GM12865 (cell line): ENCODE measurements at regions not wholly inside any gene's neighbourhood (a gene's known extent, or its start where the extent isn't known, plus 50 kb on each side); places are given as distances from the start of the nearest gene placed in this dataset.
"Not testable (repeated sequence)": the region's sequence is repeated elsewhere in the genome, so short reads cannot be mapped to it uniquely, and the experiment has no call there.

Experiments used
- DNase-seq: peaks from one replicate; pipeline ENCODE4 v3.0.0; 2010; ENCODE audit warnings: low read depth
- H3K4me3 ChIP-seq: 2 replicates; pipeline ENCODE4 v1.5.1; 2011; ENCODE audit warnings: mild to moderate bottlenecking, low read depth, low read length, control low read depth
- CTCF ChIP-seq: IDR thresholded peaks from 2 replicates; pipeline ENCODE4 v1.5.1; 2011; ENCODE audit warnings: low read length, control low read depth, low read depth, inconsistent platforms; ENCODE audit not compliant: insufficient read depth; ENCODE audit errors: missing control alignments

DNA sequence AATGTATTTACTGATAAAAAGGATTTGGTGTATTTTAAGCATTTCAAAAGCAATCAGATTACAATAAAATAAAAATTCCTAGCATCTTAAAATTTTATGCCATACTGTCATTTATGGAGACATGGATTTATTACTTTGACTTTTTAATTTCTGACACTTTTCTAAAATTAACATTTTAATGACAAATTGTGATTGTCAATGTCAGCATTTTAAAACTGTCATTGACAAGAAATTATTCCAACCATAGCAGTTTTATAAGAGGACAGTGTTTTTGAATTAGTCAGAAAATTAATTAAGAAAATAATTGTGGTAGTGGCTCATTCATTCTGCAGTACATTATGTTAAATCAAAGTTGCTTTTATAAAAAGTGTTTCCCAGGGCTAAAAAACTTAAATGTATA lies 1954.4 kb downstream of the ARAP2 start:
- no peak for TF ChIP-seq CTCF
- DNase-seq, result no peak
- no peak overlapping the region for H3K4me3 ChIP-seq

- DNase-seq, result no peak
- no peak for TF ChIP-seq CTCF
- H3K4me3 ChIP-seq, result no peak overlapping the region
Observed at GRCh38 chr4:34293459-34293858, 1950.9 kb downstream of the ARAP2 start.

GRCh38 chr4:34309383-34309906 lies 1934.9 kb downstream of the ARAP2 start:
- TF ChIP-seq CTCF, result no peak
- DNase-seq, result no peak
- H3K4me3 ChIP-seq, result no peak overlapping the region

GRCh38 chr4:34318773-34319172 lies 1925.5 kb downstream of the ARAP2 start:
- DNase-seq, result no peak
- no peak overlapping the region for H3K4me3 ChIP-seq
- no peak for TF ChIP-seq CTCF

DNA sequence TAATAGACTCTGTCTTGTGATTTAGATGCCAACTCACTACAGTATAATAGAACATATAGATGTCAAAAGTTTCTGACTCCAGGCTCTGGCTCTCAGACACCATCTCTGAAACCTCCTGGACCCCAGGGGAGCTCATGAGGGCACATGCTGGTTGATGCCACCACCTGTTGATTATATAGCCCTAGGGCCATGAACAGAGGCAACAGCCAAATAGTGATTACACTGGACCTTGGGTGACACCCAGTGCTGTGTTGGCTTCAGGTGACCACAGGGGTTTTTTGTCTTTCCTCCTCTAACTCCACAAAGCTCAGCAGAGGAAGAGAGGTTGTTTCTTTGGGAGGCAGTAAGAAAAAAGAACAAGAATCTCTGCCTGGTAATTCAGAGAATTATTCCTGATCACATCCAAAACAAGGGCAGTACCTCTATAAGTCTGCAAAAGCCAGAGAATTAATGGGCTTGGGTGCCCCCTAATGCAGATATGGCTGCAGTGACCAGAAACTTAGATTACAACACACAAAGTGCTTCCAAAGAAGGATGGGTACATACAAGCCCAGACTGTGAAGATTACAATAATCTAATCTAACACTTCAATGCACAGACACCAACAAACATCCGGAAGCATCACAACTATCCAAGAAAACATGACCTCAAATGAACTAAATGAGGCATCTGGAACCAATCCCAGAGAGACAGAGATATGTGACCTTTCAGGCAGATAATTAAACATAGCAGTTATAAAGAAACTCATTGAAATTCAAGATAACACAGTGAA lies 1920.6 kb downstream of the ARAP2 start:
- DNase-seq, result no peak

GRCh38 chr4:34328939-34329338 lies 1915.4 kb downstream of the ARAP2 start:
- no peak for DNase-seq
- no peak for TF ChIP-seq CTCF
- H3K4me3 ChIP-seq, result no peak overlapping the region

More for the DNA sequence above, 1920.6 kb downstream of the ARAP2 start:
- TF ChIP-seq CTCF, result no peak
- no peak overlapping the region for H3K4me3 ChIP-seq

DNA sequence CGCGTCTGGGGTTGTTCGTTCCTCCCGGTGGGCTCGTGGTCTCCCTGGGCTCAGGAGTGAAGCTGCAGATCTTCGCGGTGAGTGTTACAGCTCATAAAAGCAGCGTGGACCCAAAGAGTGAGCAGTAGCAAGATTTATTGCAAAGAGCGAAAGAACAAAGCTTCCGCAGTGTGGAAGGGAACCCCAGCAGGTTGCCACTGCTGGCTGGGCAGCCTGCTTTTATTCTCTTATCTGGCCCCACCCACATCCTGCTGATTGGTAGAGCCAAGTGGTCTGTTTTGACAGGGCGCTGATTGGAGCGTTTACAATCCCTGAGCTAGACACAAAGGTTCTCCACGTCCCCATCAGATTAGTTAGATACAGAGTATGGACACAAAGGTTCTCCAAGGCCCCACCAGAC lies 1909.2 kb downstream of the ARAP2 start:
- not testable (repeated sequence) for H3K4me3 ChIP-seq, DNase-seq

- DNase-seq, H3K4me3 ChIP-seq: not testable (repeated sequence)
Observed at GRCh38 chr4:34335556-34335955, 1908.8 kb downstream of the ARAP2 start.
